Left kidney (tissue), 1 donor: ENCODE measurements at regions not wholly inside any gene's neighbourhood (a gene's known extent, or its start where the extent isn't known, plus 50 kb on each side); places are given as distances from the start of the nearest gene placed in this dataset.
"Not testable (repeated sequence)": the region's sequence is repeated elsewhere in the genome, so short reads cannot be mapped to it uniquely, and the experiment has no call there.

Source experiments
- DNase-seq: peaks from one replicate; pipeline ENCODE4 v3.0.0-alpha.2; 2013

DNA sequence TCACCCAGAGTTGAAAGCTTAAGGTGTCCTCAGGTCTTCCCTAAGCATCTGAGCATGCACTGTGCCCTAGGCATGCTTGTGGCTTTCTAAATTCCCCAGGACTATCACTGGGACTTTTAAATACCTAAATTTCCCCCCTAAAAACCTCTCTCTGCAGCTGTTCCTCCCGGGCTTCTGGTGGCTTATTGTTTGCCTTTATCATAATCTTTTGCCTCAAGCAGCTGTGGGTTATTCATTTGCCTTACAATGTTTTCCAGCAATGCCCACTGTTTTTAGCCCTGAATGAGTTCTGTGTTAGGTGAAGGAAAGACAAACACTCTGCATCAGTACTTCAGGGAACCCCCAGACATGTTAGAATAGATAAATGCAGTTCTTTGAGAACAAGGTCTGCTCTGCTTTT, 455.0 kb downstream of the ZIC3 start:
- DNase-seq = no peak

DNA sequence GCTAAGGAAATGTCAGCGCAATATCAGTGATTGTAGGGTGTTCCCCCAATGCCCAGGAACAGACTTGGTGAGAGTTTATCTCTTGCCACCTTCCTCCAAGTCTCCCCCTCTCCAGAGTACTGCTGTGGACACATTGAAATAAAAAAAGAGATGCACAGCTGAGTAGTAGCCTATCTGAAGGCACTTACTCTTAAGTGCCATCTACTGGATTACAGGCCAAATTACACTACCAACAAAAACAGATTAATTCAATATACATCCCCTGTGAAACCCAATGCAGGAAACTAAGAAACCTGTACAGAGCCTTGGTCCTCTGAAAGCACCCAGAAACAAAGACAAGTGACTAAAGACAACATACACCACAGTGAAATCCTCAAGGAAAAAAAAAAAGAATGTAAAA, 460.3 kb downstream of the ZIC3 start:
- DNase-seq = no peak

DNA sequence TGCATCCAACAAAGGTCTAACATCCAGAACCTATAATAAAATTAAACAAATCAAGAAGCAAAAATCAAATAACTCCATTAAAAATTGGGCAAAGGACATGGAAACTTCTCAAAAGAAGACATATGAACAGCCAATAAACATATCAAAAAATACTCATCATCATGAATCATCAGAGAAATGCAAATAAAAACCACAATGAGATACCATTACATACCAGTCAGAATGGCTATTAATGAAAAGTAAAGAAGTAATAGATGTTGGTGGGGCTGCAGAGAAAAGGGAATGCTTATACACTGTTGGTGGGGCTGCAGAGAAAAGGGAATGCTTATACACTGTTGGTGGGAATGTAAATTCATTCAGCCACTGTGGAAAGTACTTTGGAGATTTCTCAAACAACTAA, 465.8 kb downstream of the ZIC3 start:
- DNase-seq = no peak

DNA sequence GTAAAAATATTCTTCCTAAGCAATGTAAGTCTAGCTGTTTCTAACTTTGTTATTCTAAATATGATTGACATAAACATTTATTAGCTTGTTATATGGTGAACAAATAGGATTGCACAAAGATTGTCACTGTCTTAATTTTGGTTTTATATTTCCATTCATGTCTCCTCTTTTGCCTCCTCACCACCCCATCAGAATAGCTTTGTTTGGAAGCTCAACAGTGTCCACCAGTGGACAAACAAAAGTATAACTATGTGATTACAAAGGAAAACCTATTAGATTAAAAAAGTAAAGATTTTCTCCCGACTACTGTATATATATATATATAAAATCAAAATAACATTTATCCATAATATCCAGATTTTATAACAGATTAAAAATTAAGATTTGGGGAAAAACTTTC, 468.2 kb downstream of the ZIC3 start:
- DNase-seq = no peak

DNA sequence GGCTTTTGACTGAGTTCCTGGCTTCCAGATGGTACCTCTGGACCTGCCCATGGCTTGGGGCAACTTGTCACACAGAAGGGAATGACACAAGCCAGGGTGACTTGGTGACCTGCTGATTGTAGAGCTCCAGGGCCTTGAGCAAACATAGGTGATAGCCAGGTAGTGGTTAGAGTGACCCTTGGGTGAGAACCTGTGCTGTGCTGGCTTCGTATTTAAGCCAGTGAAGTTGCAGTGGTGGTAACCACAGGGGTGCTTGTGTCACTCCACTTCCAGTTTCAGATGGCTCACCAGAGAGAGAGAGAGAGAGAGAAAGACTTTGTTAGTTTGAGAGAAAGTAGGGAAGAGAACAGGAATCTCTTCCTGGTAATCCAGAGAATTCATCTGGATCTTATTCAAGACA, 471.6 kb downstream of the ZIC3 start:
- DNase-seq = no peak

DNA sequence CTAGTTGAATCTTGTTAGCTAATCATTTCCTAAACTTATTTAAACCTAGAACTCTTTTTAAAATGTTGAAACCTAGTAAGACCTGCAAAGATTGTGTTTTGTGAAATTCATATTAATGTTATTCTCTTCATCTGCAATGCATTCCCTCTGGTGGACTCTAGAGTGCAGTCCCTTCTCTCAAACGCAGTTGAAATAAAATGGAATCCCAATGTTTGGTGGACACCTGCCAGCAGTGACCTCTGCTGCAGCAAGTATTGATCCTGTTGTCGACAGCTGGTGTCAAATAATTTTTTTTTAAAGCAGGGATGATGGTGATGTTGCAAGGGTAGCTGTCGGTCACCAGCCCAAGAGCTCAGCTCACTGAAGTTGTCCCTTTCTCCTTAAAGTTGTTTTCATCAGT, 492.0 kb downstream of the ZIC3 start:
- DNase-seq = no peak

DNA sequence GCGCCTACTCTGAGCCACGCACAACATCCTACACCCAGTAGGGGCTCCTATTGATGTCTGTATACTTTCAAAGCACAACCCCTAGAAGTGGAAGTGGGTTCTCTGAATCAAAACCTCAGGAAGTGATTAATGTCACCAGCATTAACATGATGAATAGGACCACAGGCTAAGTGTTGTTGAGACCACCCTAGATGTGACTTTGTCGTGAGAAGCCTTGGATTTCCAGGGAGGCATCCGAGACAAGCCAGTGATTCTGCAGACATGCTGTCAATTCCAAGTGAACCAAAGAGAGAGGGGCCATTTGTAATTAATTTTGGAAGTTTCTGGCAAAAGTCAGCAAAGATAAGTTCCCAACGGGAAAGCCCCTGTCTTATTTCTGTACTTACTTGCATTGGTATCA, 493.0 kb downstream of the ZIC3 start:
- no peak for DNase-seq

DNA sequence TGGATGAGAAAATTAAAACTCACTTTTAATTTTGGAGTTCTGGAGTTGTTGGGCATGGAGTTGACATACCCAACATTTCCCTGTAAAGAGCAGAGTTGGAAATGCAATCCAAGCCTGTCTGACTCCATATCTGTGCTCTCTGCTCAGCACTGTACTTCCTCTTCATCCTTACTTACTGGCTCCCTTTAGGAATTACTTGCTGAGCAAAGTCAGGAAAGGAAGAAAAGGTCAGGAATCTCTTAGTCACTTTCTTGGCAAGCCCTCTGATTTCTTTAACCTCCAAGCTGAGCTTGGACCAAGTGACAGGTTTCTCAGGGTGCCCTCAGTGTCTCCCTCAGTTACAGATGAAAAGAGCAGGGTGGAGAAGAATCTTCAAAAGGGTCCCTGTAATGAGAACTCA, 501.5 kb downstream of the ZIC3 start:
- DNase-seq = no peak

DNA sequence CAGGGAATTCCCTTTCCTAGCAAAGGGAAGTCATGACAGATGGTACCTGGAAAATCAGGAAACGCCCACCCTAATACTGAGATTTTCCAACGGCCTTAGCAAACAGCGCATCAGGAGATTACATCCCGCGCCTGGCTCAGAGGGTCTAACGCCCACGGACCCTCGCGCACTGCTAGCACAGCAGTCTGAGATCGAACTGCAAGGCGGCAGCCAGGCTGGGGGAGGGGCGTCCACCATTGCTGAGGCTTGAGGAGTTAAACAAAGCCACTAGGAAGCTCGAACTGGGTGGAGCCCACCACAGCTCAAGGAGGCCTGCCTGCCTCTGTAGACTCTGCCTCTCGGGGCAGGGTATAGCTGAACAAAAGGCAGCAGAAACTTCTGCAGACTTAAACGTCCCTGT, 507.7 kb downstream of the ZIC3 start:
- no peak for DNase-seq

DNA sequence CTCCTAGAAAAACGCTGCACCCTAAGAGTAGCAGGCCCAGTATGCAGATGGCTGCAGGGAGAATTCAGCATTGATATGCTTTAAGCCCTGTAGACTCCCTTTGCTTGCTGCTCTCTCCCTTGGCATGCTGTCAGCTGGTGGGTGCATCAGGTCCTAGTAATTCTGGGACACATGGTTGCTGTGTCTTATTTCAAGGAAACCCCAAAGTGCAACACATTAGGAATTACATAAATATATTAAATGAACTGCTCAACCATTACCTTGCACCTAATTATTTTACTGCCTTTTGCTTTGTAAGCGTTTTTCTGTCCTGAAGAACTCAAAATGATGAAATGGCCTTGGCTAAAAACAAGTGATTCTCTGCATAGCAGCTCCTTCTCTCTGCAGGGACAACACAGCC, 516.3 kb downstream of the ZIC3 start:
- DNase-seq = no peak

DNA sequence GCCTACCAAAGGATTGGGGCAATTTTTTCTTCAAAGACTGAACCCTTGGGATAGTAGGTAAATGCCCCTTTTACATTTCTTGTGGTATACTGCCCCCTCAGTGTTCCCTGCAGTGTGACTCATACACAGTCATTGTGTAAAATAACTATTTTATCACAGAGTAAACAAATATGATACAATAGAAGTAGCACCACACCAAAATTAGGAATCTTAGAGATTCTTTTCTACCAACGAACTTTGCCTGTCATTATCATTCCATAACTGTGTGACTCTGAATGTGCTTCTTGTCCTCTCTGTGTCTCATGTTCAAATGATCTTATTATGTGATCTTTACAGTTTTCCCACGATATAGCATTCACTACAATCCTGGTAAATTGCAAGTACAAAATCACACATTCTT, 517.0 kb downstream of the ZIC3 start:
- no peak for DNase-seq

DNA sequence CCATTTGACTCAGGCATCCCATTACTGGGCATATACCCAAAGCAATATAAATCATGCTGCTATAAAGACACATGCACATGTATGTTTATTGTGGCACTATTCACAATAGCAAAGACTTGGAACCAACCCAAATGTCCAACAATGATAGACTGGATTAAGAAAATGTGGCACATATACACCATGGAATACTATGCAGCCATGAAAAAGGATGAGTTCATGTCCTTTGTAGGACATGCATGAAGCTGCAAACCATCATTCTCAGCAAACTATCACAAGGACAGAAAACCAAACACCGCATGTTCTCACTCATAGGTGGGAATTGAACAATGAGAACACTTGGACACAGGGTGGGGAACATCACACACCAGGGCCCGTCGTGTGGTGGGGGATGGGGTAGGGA, 545.0 kb downstream of the ZIC3 start:
- DNase-seq = not testable (repeated sequence)

DNA sequence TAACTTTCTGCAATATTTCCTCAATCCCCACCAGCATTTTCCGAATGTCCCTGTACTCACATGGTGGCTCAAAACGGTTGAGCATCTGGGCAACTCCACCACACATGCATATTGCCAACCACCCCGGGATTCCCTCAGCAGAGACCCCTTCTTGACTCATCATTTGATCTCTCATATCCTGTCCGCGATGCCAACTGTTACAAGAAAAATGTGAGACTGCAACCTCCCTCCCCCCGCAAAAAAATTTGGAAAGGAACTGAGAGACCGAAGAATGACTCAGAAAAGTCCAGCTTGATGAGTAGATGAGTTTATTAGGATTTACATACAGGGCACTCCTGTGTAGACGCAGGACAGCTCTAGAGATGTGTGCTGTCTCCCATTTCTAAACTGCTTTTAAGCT, 561.4 kb downstream of the ZIC3 start:
- no peak for DNase-seq

DNA sequence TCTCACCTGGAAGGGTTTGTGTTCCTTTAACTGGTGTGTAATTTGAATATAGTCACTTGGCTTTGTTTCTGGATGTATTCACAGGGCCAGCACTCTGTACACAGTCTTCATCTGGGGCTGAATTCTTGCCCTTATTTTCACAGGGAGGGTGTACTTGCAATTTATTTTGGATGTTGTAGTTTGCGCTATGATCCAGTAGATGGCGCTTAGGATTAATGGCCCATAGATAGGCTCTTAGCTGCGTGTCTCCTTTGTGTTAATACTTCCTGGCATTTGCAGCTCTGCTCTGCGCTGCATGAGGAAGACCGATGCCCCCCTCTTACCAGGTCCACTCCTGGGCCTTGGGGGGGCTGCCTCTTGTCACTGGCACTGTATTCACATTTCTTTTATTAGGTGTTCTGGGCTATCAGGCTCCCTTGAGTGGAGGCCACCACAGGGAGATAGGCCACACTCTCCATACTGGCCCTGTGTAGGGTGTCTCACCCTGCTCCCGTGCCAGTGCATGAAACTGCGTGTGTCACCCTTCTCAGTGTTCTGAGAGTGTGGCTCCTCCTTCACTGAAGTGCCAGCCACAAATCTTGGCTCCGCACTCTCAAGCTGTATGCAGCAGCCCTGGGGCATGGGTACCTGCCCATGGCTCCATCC, 562.2 kb downstream of the ZIC3 start:
- peak; percentile 14 for DNase-seq

DNA sequence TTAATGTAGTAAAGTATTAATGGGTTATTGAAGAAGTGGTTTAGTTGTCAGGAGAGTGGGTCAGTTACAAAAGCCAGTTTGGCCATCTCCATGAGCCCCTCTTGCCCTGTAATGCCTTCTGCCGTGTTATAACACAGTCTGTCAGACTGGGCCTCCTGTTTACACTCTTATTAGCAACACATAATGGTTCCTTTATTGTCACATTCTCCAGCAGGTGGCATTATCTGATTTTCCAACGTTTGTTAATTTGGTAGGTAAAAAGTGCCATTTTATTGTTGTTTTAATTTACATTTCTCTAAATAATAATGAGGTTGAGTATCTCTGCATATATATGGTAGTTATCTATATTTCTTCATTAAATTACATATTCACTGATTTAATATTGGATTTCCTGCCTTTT, 560.8 kb downstream of the FGF13 start:
- DNase-seq = no peak

DNA sequence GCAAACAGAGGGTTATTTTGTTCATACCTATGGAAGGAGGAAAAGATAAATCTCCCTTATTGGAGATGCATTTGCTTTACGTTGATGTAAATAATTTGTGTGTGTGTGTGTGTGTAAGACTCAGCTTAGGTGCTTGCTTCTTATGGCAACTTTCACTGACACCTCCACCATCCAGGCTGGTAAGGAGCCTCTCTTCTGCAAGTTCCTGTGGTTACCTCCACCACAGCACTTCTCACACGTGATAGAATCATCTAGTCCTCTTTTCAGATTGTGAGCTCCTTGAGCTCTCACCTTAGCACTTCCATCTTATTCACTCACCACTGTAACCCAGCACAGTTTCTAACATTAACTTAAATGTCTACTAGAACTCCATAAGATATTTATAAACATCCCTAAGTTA, 553.7 kb downstream of the FGF13 start:
- DNase-seq = no peak

DNA sequence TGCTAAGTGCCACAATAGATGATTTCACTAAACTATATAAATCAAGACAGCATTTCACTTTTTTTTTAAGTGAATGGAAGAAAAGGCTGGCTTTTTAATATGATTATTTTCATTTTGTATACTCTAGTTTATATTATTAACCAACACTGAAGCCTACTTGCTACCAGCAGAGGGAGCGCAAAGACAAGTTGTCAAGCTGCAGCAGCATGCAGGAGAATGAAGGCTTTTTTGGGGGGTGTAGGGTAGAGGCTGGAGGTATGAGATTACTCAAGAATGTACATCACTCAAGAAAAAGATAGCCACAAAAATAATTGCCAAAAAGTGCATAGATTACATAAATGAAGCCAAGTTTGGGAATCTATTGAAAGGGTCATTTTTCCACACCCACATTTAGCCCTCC, 519.5 kb downstream of the FGF13 start:
- DNase-seq = peak; percentile 5

DNA sequence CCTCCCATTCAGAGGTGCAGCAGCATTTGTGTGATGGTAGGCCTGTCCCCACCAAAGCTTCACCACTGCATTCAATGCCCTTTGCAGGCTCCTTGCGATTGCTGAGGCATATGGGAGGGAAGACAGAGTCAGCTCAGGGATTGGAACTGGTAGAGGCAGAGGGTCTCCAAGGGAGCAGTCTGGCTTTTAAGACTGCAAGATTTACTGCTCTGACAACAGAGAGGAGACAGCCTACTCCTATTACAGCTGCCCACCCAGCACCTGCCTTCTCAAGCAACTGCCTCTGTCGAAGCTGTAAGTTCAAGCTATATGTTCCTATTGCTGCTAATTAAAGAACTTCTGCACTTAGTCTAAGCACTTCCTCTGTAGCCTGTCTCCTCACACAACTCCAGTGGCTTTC, 481.8 kb downstream of the FGF13 start:
- peak; percentile 6 for DNase-seq

DNA sequence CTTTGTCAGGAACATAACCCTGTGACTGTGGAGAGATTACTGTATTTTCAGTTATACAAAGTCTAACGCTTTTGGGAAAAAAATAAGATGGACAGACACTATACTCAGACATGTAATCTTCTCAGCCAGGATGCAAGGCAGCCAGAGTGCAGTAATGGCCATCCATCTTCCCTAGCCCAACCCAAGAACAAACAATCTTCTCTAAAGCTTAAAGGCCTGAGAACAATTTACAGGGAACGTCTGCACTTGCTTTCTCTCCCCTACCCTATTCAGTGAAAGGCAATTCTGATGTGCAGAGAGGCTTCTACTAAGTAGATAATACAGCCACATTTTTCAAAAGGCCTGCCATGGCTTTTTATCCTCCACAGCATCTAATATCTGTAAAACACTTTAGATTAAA, 471.3 kb downstream of the FGF13 start:
- DNase-seq = no peak

DNA sequence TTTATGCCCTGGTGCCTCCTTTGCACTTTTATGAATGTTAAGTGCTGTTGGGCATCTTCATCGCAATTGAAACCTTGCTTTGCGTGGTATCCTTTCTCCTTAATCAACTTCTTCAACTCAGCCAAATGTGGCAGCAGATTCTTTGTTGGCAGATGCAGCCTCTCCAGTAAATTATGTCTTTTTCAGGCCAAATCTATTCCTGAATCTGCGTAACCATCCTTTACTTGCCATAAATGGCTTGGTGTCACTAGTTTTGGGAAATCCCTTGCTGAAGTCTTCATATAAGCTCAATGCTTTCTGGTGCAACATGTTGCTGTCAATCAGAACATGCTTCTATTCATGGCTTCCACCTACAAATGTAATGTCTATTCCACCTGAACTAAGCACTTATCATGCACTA, 457.5 kb downstream of the FGF13 start:
- DNase-seq = no peak

DNA sequence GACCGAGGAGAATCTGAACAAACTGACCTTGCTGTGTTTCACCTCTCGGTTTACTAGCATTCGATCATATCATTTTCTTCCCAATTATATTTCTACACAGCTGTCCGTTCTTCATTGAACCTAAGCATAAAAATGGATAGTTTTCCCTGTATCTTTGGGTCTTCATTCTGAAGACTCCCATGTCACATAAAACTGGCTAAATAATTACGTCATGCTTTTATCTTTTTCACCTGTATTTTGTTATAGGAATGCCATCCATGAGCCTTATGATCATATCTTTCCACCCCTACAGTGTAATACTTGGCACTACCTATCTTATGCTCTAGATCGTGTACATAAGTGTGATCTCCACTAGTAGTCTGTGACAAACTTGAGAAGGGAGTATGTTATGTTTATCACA, 456.1 kb downstream of the FGF13 start:
- DNase-seq = no peak

DNA sequence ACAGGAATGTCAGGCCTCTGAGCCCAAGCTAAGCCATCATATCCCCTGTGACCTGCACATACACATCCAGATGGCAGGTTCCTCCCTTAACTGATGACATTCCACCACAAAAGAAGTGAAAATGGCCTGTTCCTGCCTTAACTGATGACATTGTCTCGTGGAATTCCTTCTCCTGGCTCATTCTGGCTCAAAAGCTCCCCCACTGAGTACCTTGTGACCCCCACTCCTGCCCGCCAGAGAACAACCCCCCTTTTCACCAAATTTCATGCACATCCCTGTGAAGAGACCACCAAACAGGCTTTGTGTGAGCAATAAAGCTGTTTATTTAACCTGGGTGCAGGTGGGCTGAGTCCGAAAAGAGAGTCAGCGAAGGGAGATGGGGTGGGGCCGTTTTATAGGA, 447.4 kb downstream of the FGF13 start:
- not testable (repeated sequence) for DNase-seq

DNA sequence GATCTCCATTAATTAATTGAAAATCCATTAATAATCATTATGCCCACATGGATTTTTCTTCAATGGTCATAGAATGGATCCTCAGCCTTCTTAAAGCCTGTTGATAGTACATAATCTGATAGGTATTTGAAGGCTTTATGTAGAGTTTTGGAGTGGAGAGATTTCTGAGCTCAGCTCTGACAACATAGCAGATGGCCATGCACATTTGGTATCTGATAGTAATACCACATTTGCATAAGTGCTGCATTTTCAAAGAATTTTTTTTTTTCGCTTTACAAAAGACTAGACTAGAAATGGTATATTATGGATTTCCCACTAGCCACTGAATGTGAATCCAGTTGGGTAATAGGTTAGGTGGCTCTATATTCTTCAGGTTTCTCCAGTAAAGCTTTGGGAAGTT, 440.6 kb downstream of the FGF13 start:
- DNase-seq = no peak

DNA sequence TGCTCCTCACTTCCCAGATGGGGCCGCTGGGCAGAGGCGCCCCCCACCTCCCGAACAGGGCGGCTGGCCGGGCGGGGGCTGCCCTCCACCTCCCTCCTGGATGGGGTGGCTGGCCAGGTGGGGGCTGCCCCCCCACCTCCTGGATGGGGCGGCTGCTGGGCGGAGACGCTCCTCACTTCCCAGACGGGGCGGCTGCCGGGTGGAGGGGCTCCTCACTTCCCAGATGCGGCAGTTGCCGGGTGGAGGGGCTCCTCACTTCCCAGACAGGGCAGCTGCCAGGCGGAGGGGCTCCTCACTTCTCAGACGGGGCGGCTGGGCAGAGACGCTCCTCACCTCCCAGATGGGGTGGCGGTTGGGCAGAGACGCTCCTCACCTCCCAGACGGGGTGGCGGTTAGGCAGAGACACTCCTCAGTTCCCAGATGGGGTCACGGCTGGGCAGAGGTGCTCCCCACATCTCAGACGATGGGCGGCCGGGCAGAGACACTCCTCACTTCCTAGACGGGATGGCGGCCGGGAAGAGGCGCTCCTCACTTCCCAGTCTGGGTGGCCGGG, 428.8 kb downstream of the FGF13 start:
- not testable (repeated sequence) for DNase-seq
